ENCODE measurements at regions not wholly inside any gene's neighbourhood (a gene's known extent, or its start where the extent isn't known, plus 50 kb on each side); places are given as distances from the start of the nearest gene placed in this dataset.

GRCh38 chr6:122014961-122015360, 384.5 kb upstream of the HSF2 start:
- no peak for TF ChIP-seq POLR2A (IDR thresholded peaks at IDR 0.05; ENCODE audit: low read length)
- TF ChIP-seq GATA1 (IDR thresholded peaks at IDR 0.05; ENCODE audit: low read depth, low read length): no peak

Data from erythroblast (primary cell).